WI38 (cell line): ENCODE measurements at regions not wholly inside any gene's neighbourhood (a gene's known extent, or its start where the extent isn't known, plus 50 kb on each side); places are given as distances from the start of the nearest gene placed in this dataset.

Experiments
- H3K4me3 ChIP-seq: 2 replicates; pipeline ENCODE4 v1.5.1; 2011; ENCODE audit warnings: low read depth, mild to moderate bottlenecking, control low read depth, low read length
- TF ChIP-seq, protein P1 (sequence below): IDR thresholded peaks from 2 replicates; pipeline ENCODE4 v1.5.1; 2012; ENCODE audit warnings: low read depth, mild to moderate bottlenecking, control low read depth, low read length

DNA sequence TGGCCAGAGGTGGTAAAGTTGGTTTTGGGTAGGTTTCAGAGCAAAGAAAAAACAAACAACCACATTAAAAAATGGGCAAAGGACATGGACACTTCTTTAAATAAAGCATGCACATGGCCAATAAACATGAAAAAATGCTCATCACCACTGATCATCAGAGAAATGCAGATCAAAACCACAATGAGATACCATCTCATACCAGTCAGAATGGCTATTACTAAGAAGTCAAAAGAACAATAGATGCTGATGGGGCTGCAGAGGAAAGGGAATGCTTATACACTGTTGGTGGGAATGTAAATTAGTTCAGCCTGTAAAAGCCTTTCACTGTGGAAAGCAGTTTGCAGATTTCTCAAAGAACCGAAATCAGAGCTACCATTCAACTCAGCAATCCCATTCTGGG lies 598.4 kb upstream of the SOX9 start:
- H3K4me3 ChIP-seq = no peak overlapping the region
- TF ChIP-seq, protein P1, sequence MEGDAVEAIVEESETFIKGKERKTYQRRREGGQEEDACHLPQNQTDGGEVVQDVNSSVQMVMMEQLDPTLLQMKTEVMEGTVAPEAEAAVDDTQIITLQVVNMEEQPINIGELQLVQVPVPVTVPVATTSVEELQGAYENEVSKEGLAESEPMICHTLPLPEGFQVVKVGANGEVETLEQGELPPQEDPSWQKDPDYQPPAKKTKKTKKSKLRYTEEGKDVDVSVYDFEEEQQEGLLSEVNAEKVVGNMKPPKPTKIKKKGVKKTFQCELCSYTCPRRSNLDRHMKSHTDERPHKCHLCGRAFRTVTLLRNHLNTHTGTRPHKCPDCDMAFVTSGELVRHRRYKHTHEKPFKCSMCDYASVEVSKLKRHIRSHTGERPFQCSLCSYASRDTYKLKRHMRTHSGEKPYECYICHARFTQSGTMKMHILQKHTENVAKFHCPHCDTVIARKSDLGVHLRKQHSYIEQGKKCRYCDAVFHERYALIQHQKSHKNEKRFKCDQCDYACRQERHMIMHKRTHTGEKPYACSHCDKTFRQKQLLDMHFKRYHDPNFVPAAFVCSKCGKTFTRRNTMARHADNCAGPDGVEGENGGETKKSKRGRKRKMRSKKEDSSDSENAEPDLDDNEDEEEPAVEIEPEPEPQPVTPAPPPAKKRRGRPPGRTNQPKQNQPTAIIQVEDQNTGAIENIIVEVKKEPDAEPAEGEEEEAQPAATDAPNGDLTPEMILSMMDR = no peak

- H3K4me3 ChIP-seq = no peak overlapping the region
- TF ChIP-seq, protein P1 = no peak
Measured at GRCh38 chr17:71527311-71527710, 593.5 kb upstream of the SOX9 start.

GRCh38 chr17:71528210-71528609 lies 592.6 kb upstream of the SOX9 start:
- H3K4me3 ChIP-seq = no peak overlapping the region
- TF ChIP-seq, protein P1 = no peak

DNA sequence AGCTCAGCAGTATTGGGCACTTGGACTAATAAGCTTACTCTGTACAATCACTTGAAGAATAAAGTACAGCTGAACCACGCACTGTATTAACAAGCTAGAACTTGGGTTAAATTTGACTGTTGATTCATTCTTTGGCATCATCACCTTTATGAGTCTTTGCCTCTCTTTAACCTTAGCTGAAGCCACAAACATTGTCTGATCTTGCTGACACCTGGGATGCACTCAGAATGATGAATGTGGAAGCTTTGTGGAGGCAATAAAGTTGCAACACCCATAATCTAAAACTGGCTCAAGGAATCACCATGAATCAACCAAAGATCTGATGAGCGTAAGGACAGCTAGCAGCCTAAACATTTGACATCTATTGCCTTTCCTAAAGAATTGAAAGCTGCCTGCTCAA lies 590.6 kb upstream of the SOX9 start:
- no peak overlapping the region for H3K4me3 ChIP-seq
- TF ChIP-seq, protein P1 = no peak

- H3K4me3 ChIP-seq = no peak overlapping the region
- TF ChIP-seq, protein P1 = no peak
Measured at GRCh38 chr17:71535321-71535720, 585.5 kb upstream of the SOX9 start.

- no peak overlapping the region for H3K4me3 ChIP-seq
- TF ChIP-seq, protein P1 = no peak
Measured at GRCh38 chr17:71546419-71546818, 574.4 kb upstream of the SOX9 start.

- TF ChIP-seq, protein P1 = no peak
Measured at GRCh38 chr17:71547904-71548303, 572.9 kb upstream of the SOX9 start.

More at GRCh38 chr17:71547904-71548303, 572.9 kb upstream of the SOX9 start:
- H3K4me3 ChIP-seq = no peak overlapping the region
